GM12801 (cell line): ENCODE measurements at regions not wholly inside any gene's neighbourhood (a gene's known extent, or its start where the extent isn't known, plus 50 kb on each side); places are given as distances from the start of the nearest gene placed in this dataset.

Source experiments
- CTCF ChIP-seq: IDR thresholded peaks from one replicate; pipeline ENCODE4 v1.5.1; 2011; ENCODE audit warnings: control low read depth; ENCODE audit not compliant: insufficient read length; ENCODE audit errors: extremely low read depth

GRCh38 chr5:99600952-99601351 lies 672.1 kb upstream of the CHD1 start:
- no peak for TF ChIP-seq CTCF

DNA sequence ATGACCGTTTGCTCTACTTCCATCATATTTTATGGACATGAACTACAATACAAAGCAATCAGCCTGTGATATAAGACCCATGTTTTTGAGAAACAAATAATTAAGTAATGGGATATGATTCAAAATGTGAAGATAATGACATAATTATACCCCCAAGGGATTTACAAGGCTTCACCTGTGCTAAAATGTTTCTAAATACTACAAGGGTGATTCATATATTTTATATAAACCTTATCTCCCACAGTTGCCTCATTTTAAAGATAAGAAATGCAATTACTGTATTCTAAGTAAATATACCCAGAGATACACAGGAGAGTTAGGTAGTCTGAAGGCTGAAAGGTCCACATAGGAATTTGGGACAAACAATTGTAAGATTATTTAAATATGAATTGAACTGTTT lies 662.0 kb upstream of the CHD1 start:
- no peak for TF ChIP-seq CTCF

GRCh38 chr5:99589424-99589823 lies 660.6 kb upstream of the CHD1 start:
- TF ChIP-seq CTCF, result no peak

- no peak for TF ChIP-seq CTCF
Observed at GRCh38 chr5:99587983-99588382, 659.2 kb upstream of the CHD1 start.

GRCh38 chr5:99586878-99587277 lies 658.1 kb upstream of the CHD1 start:
- TF ChIP-seq CTCF, result no peak

GRCh38 chr5:99553211-99553810 lies 624.5 kb upstream of the CHD1 start:
- no peak for TF ChIP-seq CTCF

DNA sequence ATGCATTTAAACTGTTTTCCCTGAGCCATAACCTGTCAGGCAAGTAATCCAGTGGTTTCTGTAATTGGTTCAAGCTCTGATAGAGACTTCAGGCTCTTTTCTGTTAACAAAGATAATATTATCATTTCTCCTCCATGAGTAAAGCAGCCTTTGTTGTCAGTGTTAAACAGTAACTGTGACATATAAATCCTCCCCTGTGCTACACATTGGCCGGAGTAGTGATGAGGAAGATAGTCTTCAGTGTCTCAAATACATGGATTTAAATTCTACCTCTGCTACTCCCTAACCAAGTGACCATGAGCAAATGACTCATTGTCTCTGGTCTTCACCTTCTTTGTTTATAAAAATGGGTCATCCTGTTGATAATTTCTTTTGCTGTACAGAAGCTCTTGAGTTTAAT lies 615.5 kb upstream of the CHD1 start:
- no peak for TF ChIP-seq CTCF

GRCh38 chr5:99543841-99544240 lies 615.0 kb upstream of the CHD1 start:
- TF ChIP-seq CTCF, result no peak
